Testis (tissue), 2 donors: ENCODE measurements at regions not wholly inside any gene's neighbourhood (a gene's known extent, or its start where the extent isn't known, plus 50 kb on each side); places are given as distances from the start of the nearest gene placed in this dataset.

Experiments used
- CTCF ChIP-seq, 3 experiments: fragments of 450-650 bp in 2 of 3; fragments of 200-600 bp in 1 of 3; sonication (generic) in 1 of 3; IDR thresholded peaks; one replicate each; pipeline ENCODE4 v1.5.1; 2016 to 2019; ENCODE audit warnings: antibody characterized with exemption in 3 of 3, mild to moderate bottlenecking in 2 of 3, moderate library complexity in 1 of 3
- POLR2A ChIP-seq: fragments of 450-650 bp; IDR thresholded peaks from one replicate; pipeline ENCODE4 v1.6.1; 2017; ENCODE audit warnings: antibody characterized with exemption, mild to moderate bottlenecking, moderate library complexity

- no peak for TF ChIP-seq CTCF (IDR thresholded peaks at IDR 0.05)
- TF ChIP-seq POLR2A = no peak
These were observed 70.6 kb downstream of the KATNIP start for GRCh38 chr16:27620541-27620940.
